Breast epithelium (tissue), 3 donors: ENCODE measurements at regions not wholly inside any gene's neighbourhood (a gene's known extent, or its start where the extent isn't known, plus 50 kb on each side); places are given as distances from the start of the nearest gene placed in this dataset.

ENCODE experiments used
- POLR2A ChIP-seq: fragments of 450-650 bp; IDR thresholded peaks from one replicate; pipeline ENCODE4 v1.6.1; 2016; ENCODE audit warnings: antibody characterized with exemption, mild to moderate bottlenecking, moderate library complexity
- TF ChIP-seq, protein P1 (sequence below), 3 donors: fragments of 450-650 bp; IDR thresholded peaks; one replicate each; pipeline ENCODE4 v1.5.1; 2016 to 2017; ENCODE audit warnings: antibody characterized with exemption in 3 of 3, mild to moderate bottlenecking in 3 of 3, moderate library complexity in 3 of 3

- TF ChIP-seq, protein P1, sequence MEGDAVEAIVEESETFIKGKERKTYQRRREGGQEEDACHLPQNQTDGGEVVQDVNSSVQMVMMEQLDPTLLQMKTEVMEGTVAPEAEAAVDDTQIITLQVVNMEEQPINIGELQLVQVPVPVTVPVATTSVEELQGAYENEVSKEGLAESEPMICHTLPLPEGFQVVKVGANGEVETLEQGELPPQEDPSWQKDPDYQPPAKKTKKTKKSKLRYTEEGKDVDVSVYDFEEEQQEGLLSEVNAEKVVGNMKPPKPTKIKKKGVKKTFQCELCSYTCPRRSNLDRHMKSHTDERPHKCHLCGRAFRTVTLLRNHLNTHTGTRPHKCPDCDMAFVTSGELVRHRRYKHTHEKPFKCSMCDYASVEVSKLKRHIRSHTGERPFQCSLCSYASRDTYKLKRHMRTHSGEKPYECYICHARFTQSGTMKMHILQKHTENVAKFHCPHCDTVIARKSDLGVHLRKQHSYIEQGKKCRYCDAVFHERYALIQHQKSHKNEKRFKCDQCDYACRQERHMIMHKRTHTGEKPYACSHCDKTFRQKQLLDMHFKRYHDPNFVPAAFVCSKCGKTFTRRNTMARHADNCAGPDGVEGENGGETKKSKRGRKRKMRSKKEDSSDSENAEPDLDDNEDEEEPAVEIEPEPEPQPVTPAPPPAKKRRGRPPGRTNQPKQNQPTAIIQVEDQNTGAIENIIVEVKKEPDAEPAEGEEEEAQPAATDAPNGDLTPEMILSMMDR (IDR thresholded peaks at IDR 0.05) = no peak
- no peak for TF ChIP-seq POLR2A
Measured at GRCh38 chr12:34108967-34109366, 86.7 kb downstream of the ALG10 start.
